ENCODE measurements at regions not wholly inside any gene's neighbourhood (a gene's known extent, or its start where the extent isn't known, plus 50 kb on each side); places are given as distances from the start of the nearest gene placed in this dataset.

GRCh38 chrX:13902406-13902805 is 85.5 kb upstream of the GPM6B start:
- no peak for DNase-seq

GRCh38 chrX:13901354-13901753 is 84.5 kb upstream of the GPM6B start:
- DNase-seq, result no peak

GRCh38 chrX:13900351-13900750 is 83.5 kb upstream of the GPM6B start:
- no peak for DNase-seq

GRCh38 chrX:13899607-13900006 is 82.7 kb upstream of the GPM6B start:
- peak; percentile 95 for DNase-seq

GRCh38 chrX:13898603-13899002 is 81.7 kb upstream of the GPM6B start:
- peak; percentile 27 for DNase-seq

- peak; percentile 51 for DNase-seq
These were observed 81.2 kb upstream of the GPM6B start for GRCh38 chrX:13898083-13898482.

GRCh38 chrX:13897566-13897965 is 80.7 kb upstream of the GPM6B start:
- no peak for DNase-seq

- peak; percentile 77 for DNase-seq
These were observed 78.1 kb upstream of the GPM6B start for GRCh38 chrX:13894888-13895565.

GRCh38 chrX:13893826-13894225 is 76.9 kb upstream of the GPM6B start:
- DNase-seq, result peak; percentile 80

GRCh38 chrX:13892856-13893255 is 76.0 kb upstream of the GPM6B start:
- DNase-seq, result no peak

- no peak for DNase-seq
These were observed 74.7 kb upstream of the GPM6B start for GRCh38 chrX:13891377-13892140.

GRCh38 chrX:13890806-13891205 is 73.9 kb upstream of the GPM6B start:
- no peak for DNase-seq

- DNase-seq, result no peak
These were observed 71.4 kb upstream of the GPM6B start for GRCh38 chrX:13888284-13888683.

GRCh38 chrX:13885591-13885990 is 68.7 kb upstream of the GPM6B start:
- no peak for DNase-seq

- DNase-seq, result peak; percentile 43
These were observed 59.8 kb upstream of the GPM6B start for GRCh38 chrX:13876652-13877051.

GRCh38 chrX:13875572-13875971 is 58.7 kb upstream of the GPM6B start:
- DNase-seq, result no peak

- peak; percentile 82 for DNase-seq
These were observed 51.7 kb upstream of the GPM6B start for GRCh38 chrX:13868591-13868990.

All from fibroblast of upper back skin (primary cell).